Smooth muscle cell (in vitro differentiated cells): ENCODE measurements at regions not wholly inside any gene's neighbourhood (a gene's known extent, or its start where the extent isn't known, plus 50 kb on each side); places are given as distances from the start of the nearest gene placed in this dataset.

Experiments used
- DNase-seq: peaks from one replicate; lab custom pipeline; 2025; ENCODE audit not compliant: unreplicated experiment; lab: John Stamatoyannopoulos, UW
- H2AFZ ChIP-seq: fragments of 200-600 bp; sonication (generic); 2 replicates; pipeline ENCODE4 v1.6.0; 2016; ENCODE audit warnings: antibody characterized with exemption, low read depth, mild to moderate bottlenecking
- H3F3A ChIP-seq: fragments of 200-600 bp; sonication (generic); 2 replicates; pipeline ENCODE4 v1.6.0; 2017; ENCODE audit warnings: antibody characterized with exemption, low read depth
- H3K27ac ChIP-seq: fragments of 200-600 bp; sonication (generic); 2 replicates; pipeline ENCODE4 v1.5.1; 2016; ENCODE audit warnings: low read depth, mild to moderate bottlenecking
- H3K27me3 ChIP-seq: fragments of 200-600 bp; sonication (generic); 2 replicates; pipeline ENCODE4 v1.6.1; 2016; ENCODE audit warnings: low read depth, mild to moderate bottlenecking
- H3K36me3 ChIP-seq: fragments of 200-600 bp; sonication (generic); 2 replicates; pipeline ENCODE4 v1.5.1; 2016; ENCODE audit warnings: low read depth
- H3K4me1 ChIP-seq: fragments of 200-600 bp; sonication (generic); 2 replicates; pipeline ENCODE4 v1.5.1; 2016; ENCODE audit warnings: low read depth
- H3K4me2 ChIP-seq: fragments of 200-600 bp; sonication (generic); 2 replicates; pipeline ENCODE4 v1.6.0; 2016; ENCODE audit warnings: mild to moderate bottlenecking
- H3K4me3 ChIP-seq: fragments of 200-600 bp; sonication (generic); 2 replicates; pipeline ENCODE4 v1.5.1; 2016; ENCODE audit warnings: mild to moderate bottlenecking
- H3K79me2 ChIP-seq: fragments of 200-600 bp; sonication (generic); 2 replicates; pipeline ENCODE4 v1.6.0; 2016; ENCODE audit warnings: low read depth, mild to moderate bottlenecking
- H3K9ac ChIP-seq: fragments of 200-600 bp; sonication (generic); 2 replicates; pipeline ENCODE4 v1.6.0; 2016; ENCODE audit warnings: low read depth
- H3K9me3 ChIP-seq: fragments of 200-600 bp; sonication (generic); replicated peaks from 2 replicates; pipeline ENCODE4 v1.5.1; 2016; ENCODE audit warnings: low read depth
- H4K20me1 ChIP-seq: fragments of 200-600 bp; sonication (generic); 2 replicates; pipeline ENCODE4 v1.6.0; 2016; ENCODE audit warnings: low read depth
- CTCF ChIP-seq: fragments of 200-600 bp; sonication (generic); IDR thresholded peaks from 2 replicates; pipeline ENCODE4 v1.5.1; 2017; ENCODE audit warnings: borderline replicate concordance, mild to moderate bottlenecking, antibody characterized with exemption; ENCODE audit not compliant: insufficient read depth, poor library complexity, severe bottlenecking
- WGBS: methylation state at CpG from one replicate; pipeline ENCODE4 v1.1.7; 2016; ENCODE audit warnings: low lambda C conversion rate; 5-methylcytosine and 5-hydroxymethylcytosine counted together

GRCh38 chr4:123591875-123592274, 195.3 kb downstream of the SPRY1 start:
- no peak overlapping the region for H3K27ac ChIP-seq

GRCh38 chr4:123593655-123594054, 197.1 kb downstream of the SPRY1 start:
- Histone ChIP-seq H3K36me3 (no peaks in the 10 kb centered on the region), H3K4me3 (no peak overlapping the region), H3K27ac (no peak overlapping the region), H3K9ac (no peak overlapping the region), H3K79me2 (no peaks in the 10 kb centered on the region), H3K4me1 (peaks cover 6% of the 10 kb centered on the region), H3F3A (no peaks in the 10 kb centered on the region), H4K20me1 (no peaks in the 10 kb centered on the region), H2AFZ (no peak overlapping the region), H3K4me2 (no peak overlapping the region), H3K27me3 (no peaks in the 10 kb centered on the region), H3K9me3 (no peaks in the 10 kb centered on the region)
- 94% methylated on average over 3 of the region's 3 CpGs for WGBS
- no peak for TF ChIP-seq CTCF
- no peak for DNase-seq

More at GRCh38 chr4:123591875-123592274, 195.3 kb downstream of the SPRY1 start:
- no peak for DNase-seq
- H3K9ac ChIP-seq, result no peak overlapping the region
- peaks cover 13% of the 10 kb centered on the region for H3K4me1 ChIP-seq
- H3K4me3 ChIP-seq, result no peak overlapping the region
- 99% methylated on average over 2 of the region's 2 CpGs for WGBS
- no peaks in the 10 kb centered on the region for H4K20me1 ChIP-seq
- no peaks in the 10 kb centered on the region for H3K36me3 ChIP-seq
- no peak for TF ChIP-seq CTCF
- no peaks in the 10 kb centered on the region for H3K79me2 ChIP-seq
- H3K27me3 ChIP-seq, result no peaks in the 10 kb centered on the region
- no peak overlapping the region for H3K4me2 ChIP-seq
- peaks cover 7% of the 10 kb centered on the region for H3F3A ChIP-seq
- H3K9me3 ChIP-seq, result no peaks in the 10 kb centered on the region
- no peak overlapping the region for H2AFZ ChIP-seq

- Histone ChIP-seq H3K36me3 (no peaks in the 10 kb centered on the region), H3K27ac (no peak overlapping the region), H3K4me3 (no peak overlapping the region), H3K27me3 (no peaks in the 10 kb centered on the region), H3K4me1 (peaks cover 24% of the 10 kb centered on the region), H4K20me1 (no peaks in the 10 kb centered on the region), H2AFZ (no peak overlapping the region), H3K79me2 (no peaks in the 10 kb centered on the region), H3K9me3 (no peaks in the 10 kb centered on the region), H3K9ac (no peak overlapping the region), H3F3A (peaks cover 8% of the 10 kb centered on the region), H3K4me2 (no peak overlapping the region)
- 99% methylated on average over 3 of the region's 3 CpGs for WGBS
- TF ChIP-seq CTCF, result no peak
- no peak for DNase-seq
These were observed 200.2 kb downstream of the SPRY1 start for GRCh38 chr4:123596805-123597204.

- DNase-seq, result no peak
- Histone ChIP-seq H3K4me1 (peaks cover 24% of the 10 kb centered on the region), H3K27me3 (no peaks in the 10 kb centered on the region), H3K9ac (no peak overlapping the region), H3K9me3 (no peaks in the 10 kb centered on the region), H3K79me2 (no peaks in the 10 kb centered on the region), H3K4me3 (no peak overlapping the region), H3F3A (peaks cover 8% of the 10 kb centered on the region), H3K36me3 (no peaks in the 10 kb centered on the region), H4K20me1 (no peaks in the 10 kb centered on the region), H3K4me2 (peak overlapping the region; percentile 35), H3K27ac (peak overlapping the region; percentile 45), H2AFZ (no peak overlapping the region)
- TF ChIP-seq CTCF, result no peak
- 79% methylated on average over 1 of the region's 1 CpG for WGBS
These were observed 201.0 kb downstream of the SPRY1 start for GRCh38 chr4:123597586-123597985.
